ENCODE measurements at regions not wholly inside any gene's neighbourhood (a gene's known extent, or its start where the extent isn't known, plus 50 kb on each side); places are given as distances from the start of the nearest gene placed in this dataset.

GRCh38 chr6:85347812-85348211, 102.1 kb upstream of the NT5E start:
- no peak for FAIRE-seq
- 0% methylated on average over 1 of the region's 1 CpG for WGBS (ENCODE audit: insufficient coverage, low coverage, missing lambda C conversion rate)
- H3K36me3 ChIP-seq (ENCODE audit: control insufficient read depth, insufficient read depth, low read length) = no peaks in the 10 kb centered on the region
- CTCF ChIA-PET (ENCODE audit: low intra/inter-chr PET ratio) = no interaction called here
- H3K9ac ChIP-seq (ENCODE audit: insufficient read depth in 1 of 2, low read depth in 2 of 2, low read length in 2 of 2) = no peak overlapping the region
- H4K20me1 ChIP-seq (replicated peaks; ENCODE audit: control insufficient read depth, insufficient read depth, low read length) = no peaks in the 10 kb centered on the region
- H3K4me2 ChIP-seq (ENCODE audit: insufficient read depth, low read length) = no peak overlapping the region
- H3K4me1 ChIP-seq (replicated peaks in 1 of 2; ENCODE audit: control insufficient read depth in 2 of 2, insufficient read depth in 2 of 2, low read length in 2 of 2) = no peaks in the 10 kb centered on the region
- no peaks in the 10 kb centered on the region for H3K9me3 ChIP-seq (replicated peaks; ENCODE audit: control insufficient read depth, insufficient read depth, low read depth, low read length)
- H3K9me1 ChIP-seq (ENCODE audit: control insufficient read depth, insufficient read depth, low read length) = no peaks in the 10 kb centered on the region
- H2AFZ ChIP-seq (ENCODE audit: low read depth, low read length) = no peak overlapping the region
- POLR2A ChIA-PET = no interaction called here
- H3K27me3 ChIP-seq (ENCODE audit: control insufficient read depth in 2 of 2, insufficient read depth in 2 of 2, low read length in 2 of 2) = no peaks in the 10 kb centered on the region
- in situ Hi-C loops (cut with MboI) (no loop called here), intact Hi-C loops (cut with micrococcal nuclease) (no loop called here)
- no peaks in the 10 kb centered on the region for H3K79me2 ChIP-seq (ENCODE audit: control insufficient read depth, insufficient read depth, low read length)
- no peak for ATAC-seq
- no TSS peak for BruUV-seq (replicated peaks)
- DNase-seq (ENCODE audit: extremely low read depth in 1 of 4, low spot score in 3 of 4) = no peak
- no peak overlapping the region for H3K4me3 ChIP-seq
- H3K27ac ChIP-seq (ENCODE audit: extremely low read depth, low read depth, low read length) = no peak overlapping the region
- TF ChIP-seq SRF (CRISPR knock-in tag; IDR thresholded peaks at IDR 0.05) = no peak
- no peak for TF ChIP-seq CEBPG (CRISPR knock-in tag; IDR thresholded peaks at IDR 0.05)
- TF ChIP-seq CEBPG (tag; conservative IDR thresholded peaks at IDR 0.05 in 1 of 2, IDR thresholded peaks at IDR 0.05 in 1 of 2) = no peak
- TF ChIP-seq ARID1B (IDR thresholded peaks at IDR 0.05) = no peak
- TF ChIP-seq GABPA (tag; conservative IDR thresholded peaks at IDR 0.05; ENCODE audit: low read depth) = no peak
- TF ChIP-seq PATZ1 (CRISPR knock-in tag; IDR thresholded peaks at IDR 0.05; ENCODE audit: borderline replicate concordance) = no peak
- no peak for TF ChIP-seq POLR2A (conservative IDR thresholded peaks at IDR 0.05)
- no peak for TF ChIP-seq TAF9B (IDR thresholded peaks at IDR 0.05; ENCODE audit: partially characterized antibody)
- no peak for TF ChIP-seq ZNF655 (CRISPR knock-in tag; IDR thresholded peaks at IDR 0.05)
- no peak for TF ChIP-seq ZBTB8A (IDR thresholded peaks at IDR 0.05; ENCODE audit: partially characterized antibody)
- no peak for TF ChIP-seq ZBTB9 (CRISPR knock-in tag; IDR thresholded peaks at IDR 0.05)
- TF ChIP-seq ZNF143 (CRISPR knock-in tag; IDR thresholded peaks at IDR 0.05) = no peak
- no peak for TF ChIP-seq HES1 (IDR thresholded peaks at IDR 0.05; ENCODE audit: low read depth)
- TF ChIP-seq ZNF511 (CRISPR knock-in tag; IDR thresholded peaks at IDR 0.05) = no peak
- TF ChIP-seq E4F1 (CRISPR knock-in tag; IDR thresholded peaks at IDR 0.05; ENCODE audit: borderline replicate concordance) = no peak

Data from K562 (cell line).